ENCODE measurements at regions not wholly inside any gene's neighbourhood (a gene's known extent, or its start where the extent isn't known, plus 50 kb on each side); places are given as distances from the start of the nearest gene placed in this dataset.

GRCh38 chr1:4431491-4431890 is 222.9 kb upstream of the AJAP1 start:
- TF ChIP-seq CTCF (conservative IDR thresholded peaks at IDR 0.05; ENCODE audit: low read depth, low read length) (no peak), POLR2A (IDR thresholded peaks at IDR 0.05; ENCODE audit: low read depth, low read length) (no peak)
